ENCODE measurements at regions not wholly inside any gene's neighbourhood (a gene's known extent, or its start where the extent isn't known, plus 50 kb on each side); places are given as distances from the start of the nearest gene placed in this dataset.

- TF ChIP-seq CTCF (IDR thresholded peaks at IDR 0.05) = no peak
- no peak for TF ChIP-seq SIN3A (IDR thresholded peaks at IDR 0.05; ENCODE audit: borderline replicate concordance, insufficient read depth, low read depth, low read length)
- TF ChIP-seq POLR2AphosphoS5 (IDR thresholded peaks at IDR 0.05; ENCODE audit: low read depth, low read length) = no peak
- TF ChIP-seq, protein P1, sequence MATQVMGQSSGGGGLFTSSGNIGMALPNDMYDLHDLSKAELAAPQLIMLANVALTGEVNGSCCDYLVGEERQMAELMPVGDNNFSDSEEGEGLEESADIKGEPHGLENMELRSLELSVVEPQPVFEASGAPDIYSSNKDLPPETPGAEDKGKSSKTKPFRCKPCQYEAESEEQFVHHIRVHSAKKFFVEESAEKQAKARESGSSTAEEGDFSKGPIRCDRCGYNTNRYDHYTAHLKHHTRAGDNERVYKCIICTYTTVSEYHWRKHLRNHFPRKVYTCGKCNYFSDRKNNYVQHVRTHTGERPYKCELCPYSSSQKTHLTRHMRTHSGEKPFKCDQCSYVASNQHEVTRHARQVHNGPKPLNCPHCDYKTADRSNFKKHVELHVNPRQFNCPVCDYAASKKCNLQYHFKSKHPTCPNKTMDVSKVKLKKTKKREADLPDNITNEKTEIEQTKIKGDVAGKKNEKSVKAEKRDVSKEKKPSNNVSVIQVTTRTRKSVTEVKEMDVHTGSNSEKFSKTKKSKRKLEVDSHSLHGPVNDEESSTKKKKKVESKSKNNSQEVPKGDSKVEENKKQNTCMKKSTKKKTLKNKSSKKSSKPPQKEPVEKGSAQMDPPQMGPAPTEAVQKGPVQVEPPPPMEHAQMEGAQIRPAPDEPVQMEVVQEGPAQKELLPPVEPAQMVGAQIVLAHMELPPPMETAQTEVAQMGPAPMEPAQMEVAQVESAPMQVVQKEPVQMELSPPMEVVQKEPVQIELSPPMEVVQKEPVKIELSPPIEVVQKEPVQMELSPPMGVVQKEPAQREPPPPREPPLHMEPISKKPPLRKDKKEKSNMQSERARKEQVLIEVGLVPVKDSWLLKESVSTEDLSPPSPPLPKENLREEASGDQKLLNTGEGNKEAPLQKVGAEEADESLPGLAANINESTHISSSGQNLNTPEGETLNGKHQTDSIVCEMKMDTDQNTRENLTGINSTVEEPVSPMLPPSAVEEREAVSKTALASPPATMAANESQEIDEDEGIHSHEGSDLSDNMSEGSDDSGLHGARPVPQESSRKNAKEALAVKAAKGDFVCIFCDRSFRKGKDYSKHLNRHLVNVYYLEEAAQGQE (IDR thresholded peaks at IDR 0.05; ENCODE audit: insufficient read depth in 1 of 2, low read depth in 2 of 2, low read length in 1 of 2) = no peak
- TF ChIP-seq TCF7L2 (IDR thresholded peaks at IDR 0.05; ENCODE audit: low read depth, low read length) = no peak
Observed at GRCh38 chr9:32863291-32863690, 80.0 kb downstream of the TMEM215 start.

Data from Panc1 (cell line).